ENCODE measurements at regions not wholly inside any gene's neighbourhood (a gene's known extent, or its start where the extent isn't known, plus 50 kb on each side); places are given as distances from the start of the nearest gene placed in this dataset.

- DNase-seq (ENCODE audit: low read depth, low spot score) (no peak), FAIRE-seq (no peak)
- dilution Hi-C loops (cut with MboI; ENCODE audit: extremely low pct_ligation_motif_present, low sequenced_read_pairs), result no loop called here
These were observed 102.3 kb downstream of the FAM174B start for GRCh38 chr15:92553317-92553716.

GRCh38 chr15:92545996-92546395, 109.6 kb downstream of the FAM174B start:
- H3K27ac ChIP-seq (ENCODE audit: control insufficient read depth, insufficient read depth, low read length), result no peak overlapping the region
- H3K79me2 ChIP-seq (ENCODE audit: control insufficient read depth, insufficient read depth, low read length), result no peaks in the 10 kb centered on the region
- FAIRE-seq (no peak), DNase-seq (ENCODE audit: low read depth, low spot score) (no peak)
- H3K9me3 ChIP-seq (ENCODE audit: control insufficient read depth, low read depth, low read length), result no peaks in the 10 kb centered on the region
- no peak overlapping the region for H3K4me2 ChIP-seq (ENCODE audit: control insufficient read depth, extremely low read depth, insufficient read depth, low read depth, low read length)
- no peak overlapping the region for H3K9ac ChIP-seq (ENCODE audit: control insufficient read depth, extremely low read depth, insufficient read depth, low read length)
- no peaks in the 10 kb centered on the region for H3K36me3 ChIP-seq (ENCODE audit: control insufficient read depth in 2 of 2, extremely low read depth in 1 of 2, insufficient read depth in 2 of 2, low read length in 2 of 2)
- H3K4me3 ChIP-seq (ENCODE audit: control insufficient read depth in 2 of 3, extremely low read depth in 1 of 3, insufficient read depth in 2 of 3, low read depth in 1 of 3, low read length in 3 of 3), result no peak overlapping the region
- H4K20me1 ChIP-seq (ENCODE audit: control insufficient read depth, extremely low read depth, insufficient read depth, low read length), result no peaks in the 10 kb centered on the region
- H2AFZ ChIP-seq (ENCODE audit: control insufficient read depth, low read length), result no peak overlapping the region
- H3K4me1 ChIP-seq (ENCODE audit: control insufficient read depth, extremely low read depth, insufficient read depth, low read length), result peaks cover 7% of the 10 kb centered on the region
- no peaks in the 10 kb centered on the region for H3K9me1 ChIP-seq (ENCODE audit: control insufficient read depth, extremely low read depth, insufficient read depth, low read length)
- H3K27me3 ChIP-seq (ENCODE audit: control insufficient read depth, extremely low read depth, insufficient read depth, low read length), result no peaks in the 10 kb centered on the region
- TF ChIP-seq CTCF (optimal IDR thresholded peaks at IDR 0.05 in 1 of 3, IDR thresholded peaks at IDR 0.05 in 1 of 3, conservative IDR thresholded peaks at IDR 0.05 in 1 of 3; ENCODE audit: extremely low read depth in 1 of 3, insufficient read depth in 2 of 3, low read length in 3 of 3), result no peak
- TF ChIP-seq EZH2 (IDR thresholded peaks at IDR 0.05; ENCODE audit: low read length), result no peak
- dilution Hi-C loops (cut with MboI; ENCODE audit: extremely low pct_ligation_motif_present, low sequenced_read_pairs), result no loop called here

More at GRCh38 chr15:92553317-92553716, 102.3 kb downstream of the FAM174B start:
- Histone ChIP-seq H3K4me2 (ENCODE audit: control insufficient read depth, extremely low read depth, insufficient read depth, low read depth, low read length) (no peak overlapping the region), H3K4me1 (ENCODE audit: control insufficient read depth, extremely low read depth, insufficient read depth, low read length) (no peaks in the 10 kb centered on the region), H4K20me1 (ENCODE audit: control insufficient read depth, extremely low read depth, insufficient read depth, low read length) (no peaks in the 10 kb centered on the region), H3K36me3 (ENCODE audit: control insufficient read depth in 2 of 2, extremely low read depth in 1 of 2, insufficient read depth in 2 of 2, low read length in 2 of 2) (no peaks in the 10 kb centered on the region), H3K4me3 (ENCODE audit: control insufficient read depth in 2 of 3, extremely low read depth in 1 of 3, insufficient read depth in 2 of 3, low read depth in 1 of 3, low read length in 3 of 3) (no peak overlapping the region), H3K79me2 (ENCODE audit: control insufficient read depth, insufficient read depth, low read length) (no peaks in the 10 kb centered on the region), H2AFZ (ENCODE audit: control insufficient read depth, low read length) (no peak overlapping the region), H3K27ac (ENCODE audit: control insufficient read depth, insufficient read depth, low read length) (no peak overlapping the region), H3K9ac (ENCODE audit: control insufficient read depth, extremely low read depth, insufficient read depth, low read length) (no peak overlapping the region), H3K9me1 (ENCODE audit: control insufficient read depth, extremely low read depth, insufficient read depth, low read length) (no peaks in the 10 kb centered on the region), H3K9me3 (ENCODE audit: control insufficient read depth, low read depth, low read length) (no peaks in the 10 kb centered on the region), H3K27me3 (ENCODE audit: control insufficient read depth, extremely low read depth, insufficient read depth, low read length) (no peaks in the 10 kb centered on the region)
- TF ChIP-seq CTCF (optimal IDR thresholded peaks at IDR 0.05 in 1 of 3, IDR thresholded peaks at IDR 0.05 in 1 of 3, conservative IDR thresholded peaks at IDR 0.05 in 1 of 3; ENCODE audit: extremely low read depth in 1 of 3, insufficient read depth in 2 of 3, low read length in 3 of 3) (no peak), EZH2 (IDR thresholded peaks at IDR 0.05; ENCODE audit: low read length) (no peak)

Measured in keratinocyte (primary cell).